WTC11 (cell line): ENCODE measurements at regions not wholly inside any gene's neighbourhood (a gene's known extent, or its start where the extent isn't known, plus 50 kb on each side); places are given as distances from the start of the nearest gene placed in this dataset.

ENCODE experiments used
- ATAC-seq: fragments of 200-7000 bp; cut with Tn5 transposase; 2 replicates; pipeline ENCODE4 v1.10.0; 2021; ENCODE audit warnings: mild to moderate bottlenecking, moderate library complexity
- CTCF ChIA-PET: fragments of 300-600 bp; sonication (Branson Sonifier 250); formaldehyde crosslinking; loops from one replicate; lab custom pipeline; 2021; ENCODE audit warnings: antibody characterized with exemption; lab: Charles Lee
- POLR2A ChIA-PET: fragments of 350-600 bp; sonication (Branson Sonifier 250); formaldehyde crosslinking; loops from one replicate; lab custom pipeline; 2021; ENCODE audit warnings: antibody characterized with exemption; lab: Charles Lee
- DNase-seq: peaks from one replicate; pipeline ENCODE4 v3.0.0; 2021; ENCODE audit warnings: low spot score
- H3K27ac Mint-ChIP-seq: 2 replicates; pipeline ENCODE4 v1.8.0; 2021; ENCODE audit warnings: mixed read lengths
- H3K27me3 Mint-ChIP-seq: 2 replicates; pipeline ENCODE4 v1.8.0; 2021; ENCODE audit warnings: low read depth, mild to moderate bottlenecking, moderate library complexity, mixed read lengths
- H3K36me3 Mint-ChIP-seq: 2 replicates; pipeline ENCODE4 v1.8.0; 2021; ENCODE audit warnings: mixed read lengths
- H3K4me1 Mint-ChIP-seq: 2 replicates; pipeline ENCODE4 v1.8.0; 2022; ENCODE audit warnings: mixed read lengths
- H3K4me3 Mint-ChIP-seq: 2 replicates; pipeline ENCODE4 v1.8.0; 2021; ENCODE audit warnings: mild to moderate bottlenecking, moderate library complexity, mixed read lengths
- H3K9me3 Mint-ChIP-seq: 2 replicates; pipeline ENCODE4 v1.8.0; 2021; ENCODE audit warnings: mixed read lengths
- AFF4 ChIP-seq: sonication (generic); formaldehyde crosslinking; IDR thresholded peaks from 2 replicates; pipeline ENCODE4 v1.8.1; 2023; ENCODE audit warnings: mild to moderate bottlenecking, missing genetic modification reagents, borderline replicate concordance
- AR ChIP-seq: fragments of 250-450 bp; sonication (Bioruptor Pico); IDR thresholded peaks from 2 replicates; pipeline ENCODE4 v1.9.0; 2021; ENCODE audit warnings: mild to moderate bottlenecking
- ATF1 ChIP-seq: sonication (generic); formaldehyde crosslinking; IDR thresholded peaks from 2 replicates; pipeline ENCODE4 v1.8.1; 2023; ENCODE audit warnings: mild to moderate bottlenecking, moderate library complexity, missing genetic modification reagents
- ESRRA ChIP-seq: sonication (generic); formaldehyde crosslinking; IDR thresholded peaks from 2 replicates; pipeline ENCODE4 v1.8.1; 2022; ENCODE audit warnings: mild to moderate bottlenecking, missing genetic modification reagents, borderline replicate concordance
- GRHL2 ChIP-seq: fragments of 250-450 bp; sonication (Bioruptor Pico); IDR thresholded peaks from 2 replicates; pipeline ENCODE4 v1.8.0; 2022; ENCODE audit warnings: mild to moderate bottlenecking, moderate library complexity; ENCODE audit not compliant: insufficient replicate concordance, severe bottlenecking
- MXD4 ChIP-seq: fragments of 250-450 bp; sonication (Bioruptor Pico); IDR thresholded peaks from 2 replicates; pipeline ENCODE4 v1.8.0; 2021; ENCODE audit warnings: mild to moderate bottlenecking, moderate library complexity, borderline replicate concordance
- NFYB ChIP-seq: sonication (generic); formaldehyde crosslinking; conservative IDR thresholded peaks from 2 replicates; pipeline ENCODE4 v1.8.0; 2022; ENCODE audit warnings: low read depth, missing genetic modification reagents
- NR3C1 ChIP-seq: sonication (generic); formaldehyde crosslinking; conservative IDR thresholded peaks from 2 replicates; pipeline ENCODE4 v1.8.1; 2023; ENCODE audit warnings: low read depth, mild to moderate bottlenecking, missing genetic modification reagents
- SMAD3 ChIP-seq: sonication (generic); formaldehyde crosslinking; IDR thresholded peaks from 2 replicates; pipeline ENCODE4 v1.8.0; 2022; ENCODE audit warnings: missing genetic modification reagents, mild to moderate bottlenecking, borderline replicate concordance
- SMAD4 ChIP-seq: sonication (generic); formaldehyde crosslinking; IDR thresholded peaks from 2 replicates; pipeline ENCODE4 v1.8.0; 2022; ENCODE audit warnings: mild to moderate bottlenecking, missing genetic modification reagents
- TCF7 ChIP-seq: sonication (generic); formaldehyde crosslinking; IDR thresholded peaks from 2 replicates; pipeline ENCODE4 v1.8.0; 2022; ENCODE audit warnings: mild to moderate bottlenecking, low read depth, missing genetic modification reagents, moderate library complexity
- ZNF121 ChIP-seq: sonication (generic); formaldehyde crosslinking; IDR thresholded peaks from 2 replicates; pipeline ENCODE4 v1.8.0; 2023; ENCODE audit warnings: missing genetic modification reagents
- ZNF512 ChIP-seq: sonication (generic); formaldehyde crosslinking; IDR thresholded peaks from 2 replicates; pipeline ENCODE4 v1.8.1; 2022; ENCODE audit warnings: missing genetic modification reagents, borderline replicate concordance
- ZNF532 ChIP-seq: fragments of 250-450 bp; sonication (Bioruptor Pico); IDR thresholded peaks from 2 replicates; pipeline ENCODE4 v1.9.0; 2021; ENCODE audit warnings: mild to moderate bottlenecking, borderline replicate concordance
- ZSCAN18 ChIP-seq: fragments of 250-450 bp; sonication (Bioruptor Pico); IDR thresholded peaks from 2 replicates; pipeline ENCODE4 v2.1.2; 2022; ENCODE audit warnings: mild to moderate bottlenecking, moderate library complexity

- CTCF ChIA-PET = interaction anchor here (1.1 kb wide), 1 partner anchor 1299 kb away, joined by 3 read pairs; no protein-coding TSS in a partner anchor
- no peak overlapping the region for H3K4me3 Mint-ChIP-seq
These were observed 102.9 kb upstream of the RAD23B start for GRCh38 chr9:107180206-107180605.

GRCh38 chr9:107183176-107183575 is 99.9 kb upstream of the RAD23B start:
- no peak overlapping the region for H3K27ac Mint-ChIP-seq
- ATAC-seq = no peak
- H3K27me3 Mint-ChIP-seq = no peaks in the 10 kb centered on the region
- CTCF ChIA-PET = no interaction called here
- no peak for DNase-seq
- H3K4me1 Mint-ChIP-seq = no peaks in the 10 kb centered on the region
- no peak overlapping the region for H3K4me3 Mint-ChIP-seq
- no peaks in the 10 kb centered on the region for H3K36me3 Mint-ChIP-seq
- POLR2A ChIA-PET = no interaction called here
- no peaks in the 10 kb centered on the region for H3K9me3 Mint-ChIP-seq
- no peak for TF ChIP-seq ZNF512 (CRISPR knock-in tag)
- no peak for TF ChIP-seq NFYB
- no peak for TF ChIP-seq MXD4 (CRISPR knock-in tag)
- no peak for TF ChIP-seq ZNF121 (CRISPR knock-in tag)
- no peak for TF ChIP-seq ESRRA (CRISPR knock-in tag)
- no peak for TF ChIP-seq ZNF532 (CRISPR knock-in tag)

More at GRCh38 chr9:107180206-107180605, 102.9 kb upstream of the RAD23B start:
- POLR2A ChIA-PET = no interaction called here
- DNase-seq = no peak
- no peak overlapping the region for H3K27ac Mint-ChIP-seq
- H3K4me1 Mint-ChIP-seq = peaks cover 15% of the 10 kb centered on the region
- TF ChIP-seq SMAD3 (CRISPR knock-in tag) = no peak
- no peak for TF ChIP-seq AR (CRISPR knock-in tag)
- TF ChIP-seq ESRRA (CRISPR knock-in tag) = no peak
- TF ChIP-seq SMAD4 (CRISPR knock-in tag) = no peak
- TF ChIP-seq GRHL2 = no peak
- no peak for TF ChIP-seq NR3C1 (CRISPR knock-in tag)
- TF ChIP-seq ATF1 (CRISPR knock-in tag) = no peak
- TF ChIP-seq ZSCAN18 = no peak
- TF ChIP-seq AFF4 (CRISPR knock-in tag) = no peak
- no peak for TF ChIP-seq ZNF121 (CRISPR knock-in tag)
- TF ChIP-seq TCF7 (CRISPR knock-in tag) = no peak
- H3K9me3 Mint-ChIP-seq = no peaks in the 10 kb centered on the region
- no peaks in the 10 kb centered on the region for H3K36me3 Mint-ChIP-seq
- no peaks in the 10 kb centered on the region for H3K27me3 Mint-ChIP-seq
- no peak for ATAC-seq
